ENCODE measurements at regions not wholly inside any gene's neighbourhood (a gene's known extent, or its start where the extent isn't known, plus 50 kb on each side); places are given as distances from the start of the nearest gene placed in this dataset.

DNA sequence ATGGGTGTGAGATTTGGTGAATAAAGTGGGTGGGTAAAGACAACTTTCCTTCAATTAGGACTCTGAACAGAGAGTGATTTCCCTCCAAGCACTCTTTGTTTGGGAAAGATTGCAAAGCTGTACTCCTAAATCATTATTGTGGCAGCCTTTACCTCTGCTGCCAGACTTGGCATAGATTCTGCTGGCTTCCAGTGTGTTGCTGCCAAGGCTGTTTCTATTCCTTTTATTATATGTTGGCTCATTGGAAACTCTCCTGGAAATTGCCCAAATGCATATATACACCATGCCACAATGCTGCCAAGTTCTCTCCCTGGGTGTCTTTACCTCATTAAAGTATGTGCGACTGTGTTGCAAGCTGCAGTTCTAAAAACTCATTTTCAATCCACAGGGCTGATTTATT lies 668.0 kb downstream of the MRPL39 start:
- Histone ChIP-seq H3K9me3 (ENCODE audit: control insufficient read depth in 2 of 2, insufficient read depth in 1 of 2, low read depth in 1 of 2, low read length in 1 of 2) (peaks cover 1 to 2% of the 10 kb centered on the region in 2 donors), H3K27ac (ENCODE audit: low read depth in 1 of 3, low read length in 2 of 3) (no peak overlapping the region), H3K4me3 (ENCODE audit: low read depth in 1 of 3, low read length in 3 of 3) (no peak overlapping the region), H3K36me3 (ENCODE audit: control insufficient read depth in 3 of 3, insufficient read depth in 2 of 3, low read depth in 1 of 3, low read length in 3 of 3) (no peaks in the 10 kb centered on the region), H3K4me1 (ENCODE audit: control insufficient read depth in 3 of 3, insufficient read depth in 2 of 3, low read depth in 1 of 3, low read length in 2 of 3) (no peaks in the 10 kb centered on the region), H3K27me3 (ENCODE audit: control insufficient read depth in 3 of 3, insufficient read depth in 3 of 3, low read length in 3 of 3) (no peaks in the 10 kb centered on the region)
- DNase-seq (no peak), FAIRE-seq (no peak)
- WGBS, 3 donors, result 72 to 83% (median 78%) methylated on average over 1 of the region's 1 CpG

DNA sequence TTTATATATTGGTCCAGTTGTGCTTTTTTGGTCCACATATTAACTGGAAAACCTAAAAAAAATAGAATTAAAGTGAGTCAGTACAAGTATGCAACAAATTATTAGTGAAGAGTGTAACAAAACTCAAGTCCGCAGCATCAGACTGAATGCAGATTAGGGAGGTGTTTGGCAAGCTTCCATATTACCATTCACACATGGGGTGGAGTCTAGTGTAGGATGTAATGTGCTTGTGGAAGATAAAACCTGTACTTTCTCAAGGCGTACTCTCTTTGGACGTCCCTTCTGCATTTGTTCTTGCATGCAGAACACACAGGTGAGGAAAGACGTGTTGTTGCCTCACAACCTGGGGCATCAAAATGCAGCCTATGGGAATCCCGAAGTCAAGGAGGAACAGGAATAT lies 668.7 kb downstream of the MRPL39 start:
- H3K27me3 ChIP-seq (ENCODE audit: control insufficient read depth in 3 of 3, insufficient read depth in 3 of 3, low read length in 3 of 3), result no peaks in the 10 kb centered on the region
- peaks cover 0 to 1% of the 10 kb centered on the region in 2 donors for H3K9me3 ChIP-seq (ENCODE audit: control insufficient read depth in 2 of 2, insufficient read depth in 1 of 2, low read depth in 1 of 2, low read length in 1 of 2)
- no peaks in the 10 kb centered on the region for H3K4me1 ChIP-seq (ENCODE audit: control insufficient read depth in 3 of 3, insufficient read depth in 2 of 3, low read depth in 1 of 3, low read length in 2 of 3)
- H3K36me3 ChIP-seq (ENCODE audit: control insufficient read depth in 3 of 3, insufficient read depth in 2 of 3, low read depth in 1 of 3, low read length in 3 of 3), result no peaks in the 10 kb centered on the region
- 58 to 82% (median 82%) methylated on average over 5 of the region's 5 CpGs for WGBS, 3 donors
- no peak overlapping the region for H3K27ac ChIP-seq (ENCODE audit: low read depth in 1 of 3, low read length in 2 of 3)
- DNase-seq (no peak), FAIRE-seq (no peak)
- no peak overlapping the region for H3K4me3 ChIP-seq (ENCODE audit: low read depth in 1 of 3, low read length in 3 of 3)

DNA sequence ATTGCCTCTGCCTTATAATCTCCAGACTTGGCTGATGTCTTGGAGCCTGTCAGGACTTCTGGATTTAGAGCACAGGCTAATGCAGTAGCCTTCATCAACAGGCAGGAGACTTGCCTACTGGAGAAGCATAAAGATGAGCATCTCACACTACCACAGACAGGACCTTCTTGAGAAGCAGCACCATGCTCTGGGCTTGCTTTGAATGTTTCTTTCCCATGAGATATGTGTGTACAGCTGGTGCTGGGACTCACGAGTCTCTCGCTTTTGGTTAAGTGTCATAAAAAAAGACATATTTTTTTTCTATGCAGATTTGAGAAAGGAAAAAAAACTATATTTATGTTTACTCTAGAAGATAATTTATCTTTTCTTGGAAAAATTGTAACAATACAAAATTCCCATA lies 671.3 kb downstream of the MRPL39 start:
- WGBS, 3 donors, result 69 to 89% (median 81%) methylated on average over 2 of the region's 2 CpGs
- H3K4me3 ChIP-seq (ENCODE audit: low read depth in 1 of 3, low read length in 3 of 3), result no peak overlapping the region
- H3K36me3 ChIP-seq (ENCODE audit: control insufficient read depth in 3 of 3, insufficient read depth in 2 of 3, low read depth in 1 of 3, low read length in 3 of 3), result no peaks in the 10 kb centered on the region
- no peaks in the 10 kb centered on the region for H3K4me1 ChIP-seq (ENCODE audit: control insufficient read depth in 3 of 3, insufficient read depth in 2 of 3, low read depth in 1 of 3, low read length in 2 of 3)
- no peaks in the 10 kb centered on the region for H3K27me3 ChIP-seq (ENCODE audit: control insufficient read depth in 3 of 3, insufficient read depth in 3 of 3, low read length in 3 of 3)
- no peak overlapping the region for H3K27ac ChIP-seq (ENCODE audit: low read depth in 1 of 3, low read length in 2 of 3)
- H3K9me3 ChIP-seq (ENCODE audit: control insufficient read depth in 2 of 2, insufficient read depth in 1 of 2, low read depth in 1 of 2, low read length in 1 of 2), result no peaks in the 10 kb centered on the region
- DNase-seq (no peak), FAIRE-seq (no peak)

DNA sequence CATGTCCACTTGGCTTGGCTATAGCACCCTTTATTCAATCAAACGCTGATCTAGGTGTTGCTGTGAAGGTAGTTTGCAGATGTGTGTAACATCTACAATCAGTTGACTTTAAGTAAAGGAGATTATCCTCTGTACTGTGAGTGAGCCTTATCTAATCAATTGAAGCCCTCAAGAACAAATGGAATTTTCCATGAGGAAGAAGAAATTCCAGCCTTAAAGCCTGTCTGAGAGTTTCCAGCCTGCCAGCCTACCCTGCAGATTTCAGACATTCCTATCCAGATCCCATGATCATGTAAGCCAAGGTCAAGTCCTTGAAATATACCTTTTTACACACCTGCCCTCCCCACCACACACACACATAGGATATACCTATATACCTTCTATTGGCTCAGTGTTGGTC lies 696.7 kb downstream of the MRPL39 start:
- Histone ChIP-seq H3K27ac (ENCODE audit: low read depth in 1 of 3, low read length in 2 of 3) (no peak overlapping the region), H3K4me1 (ENCODE audit: control insufficient read depth in 3 of 3, insufficient read depth in 2 of 3, low read depth in 1 of 3, low read length in 2 of 3) (no peaks in the 10 kb centered on the region), H3K27me3 (ENCODE audit: control insufficient read depth in 3 of 3, insufficient read depth in 3 of 3, low read length in 3 of 3) (no peaks in the 10 kb centered on the region), H3K4me3 (ENCODE audit: low read depth in 1 of 3, low read length in 3 of 3) (no peak overlapping the region), H3K9me3 (ENCODE audit: control insufficient read depth in 2 of 2, insufficient read depth in 1 of 2, low read depth in 1 of 2, low read length in 1 of 2) (no peaks in the 10 kb centered on the region), H3K36me3 (ENCODE audit: control insufficient read depth in 3 of 3, insufficient read depth in 2 of 3, low read depth in 1 of 3, low read length in 3 of 3) (no peaks in the 10 kb centered on the region)
- DNase-seq, result no peak
- WGBS, 3 donors, result 9 to 53% (median 28%) methylated on average over 1 of the region's 1 CpG
- no peak for FAIRE-seq

DNA sequence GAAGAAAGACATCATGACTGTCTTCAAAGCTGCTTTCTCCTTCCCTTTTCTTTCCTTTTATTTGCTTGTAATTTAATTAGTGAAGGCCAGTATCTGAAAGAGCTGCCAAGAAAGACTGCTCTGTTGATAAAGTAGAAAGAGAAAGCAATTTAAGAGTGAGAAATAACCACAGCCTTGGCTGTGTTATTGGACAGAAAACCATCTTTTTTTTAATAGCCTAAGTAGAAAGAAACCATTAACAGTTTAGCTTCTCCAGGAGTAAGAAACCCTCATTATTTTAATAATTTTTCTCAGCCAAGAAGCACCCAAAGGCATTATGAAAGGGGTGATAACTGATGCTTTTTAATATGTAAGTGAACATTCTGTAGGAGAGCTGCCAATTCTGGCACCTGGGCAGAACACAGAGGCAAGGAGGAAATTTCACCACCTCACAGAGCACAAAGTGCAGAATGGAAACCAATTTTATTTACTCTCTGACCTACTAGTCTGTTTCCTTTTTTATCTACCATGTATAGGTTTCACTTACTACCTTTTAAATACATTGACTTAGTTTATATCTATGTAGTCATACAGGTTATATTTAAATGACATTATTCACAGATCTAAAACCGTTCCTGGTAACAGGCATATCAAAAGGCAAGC lies 703.2 kb downstream of the MRPL39 start:
- DNase-seq (no peak), FAIRE-seq (no peak)
- H3K9me3 ChIP-seq (ENCODE audit: control insufficient read depth in 2 of 2, insufficient read depth in 1 of 2, low read depth in 1 of 2, low read length in 1 of 2), result no peaks in the 10 kb centered on the region
- no peak overlapping the region for H3K4me3 ChIP-seq (ENCODE audit: low read depth in 1 of 3, low read length in 3 of 3)
- no peaks in the 10 kb centered on the region for H3K36me3 ChIP-seq (ENCODE audit: control insufficient read depth in 3 of 3, insufficient read depth in 2 of 3, low read depth in 1 of 3, low read length in 3 of 3)
- no peak overlapping the region for H3K27ac ChIP-seq (ENCODE audit: low read depth in 1 of 3, low read length in 2 of 3)
- no peaks in the 10 kb centered on the region for H3K27me3 ChIP-seq (ENCODE audit: control insufficient read depth in 3 of 3, insufficient read depth in 3 of 3, low read length in 3 of 3)
- 40 to 57% (median 40%) methylated on average over 1 of the region's 1 CpG for WGBS, 3 donors
- H3K4me1 ChIP-seq (ENCODE audit: control insufficient read depth in 3 of 3, insufficient read depth in 2 of 3, low read depth in 1 of 3, low read length in 2 of 3), result no peaks in the 10 kb centered on the region

DNA sequence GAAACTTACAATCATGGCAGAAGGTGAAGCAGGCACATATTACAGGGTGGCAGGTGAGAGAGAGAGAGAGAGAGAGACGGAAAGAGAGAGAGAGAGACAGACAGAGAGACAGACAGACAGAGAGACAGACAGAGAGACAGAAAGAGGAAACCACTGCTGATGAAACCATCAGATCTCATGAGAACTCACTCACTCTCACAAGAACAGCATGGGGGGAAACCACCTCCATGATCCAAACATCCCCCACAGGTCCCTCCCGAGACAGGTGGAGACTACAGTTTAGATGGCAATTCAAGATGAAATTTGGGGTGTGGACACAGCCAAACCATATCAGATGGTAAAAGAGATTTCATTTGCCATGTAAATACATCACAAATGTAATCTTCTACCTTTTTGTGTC lies 708.1 kb downstream of the MRPL39 start:
- no peak overlapping the region for H3K27ac ChIP-seq (ENCODE audit: low read depth in 1 of 3, low read length in 2 of 3)
- H3K4me1 ChIP-seq (ENCODE audit: control insufficient read depth in 3 of 3, insufficient read depth in 2 of 3, low read depth in 1 of 3, low read length in 2 of 3), result no peaks in the 10 kb centered on the region
- no peaks in the 10 kb centered on the region for H3K27me3 ChIP-seq (ENCODE audit: control insufficient read depth in 3 of 3, insufficient read depth in 3 of 3, low read length in 3 of 3)
- H3K9me3 ChIP-seq (ENCODE audit: control insufficient read depth in 2 of 2, insufficient read depth in 1 of 2, low read depth in 1 of 2, low read length in 1 of 2), result no peaks in the 10 kb centered on the region
- FAIRE-seq (no peak), DNase-seq (no peak)
- H3K4me3 ChIP-seq (ENCODE audit: low read depth in 1 of 3, low read length in 3 of 3), result no peak overlapping the region
- H3K36me3 ChIP-seq (ENCODE audit: control insufficient read depth in 3 of 3, insufficient read depth in 2 of 3, low read depth in 1 of 3, low read length in 3 of 3), result no peaks in the 10 kb centered on the region
- WGBS, 3 donors, result 59 to 66% (median 64%) methylated on average over 2 of the region's 2 CpGs

DNA sequence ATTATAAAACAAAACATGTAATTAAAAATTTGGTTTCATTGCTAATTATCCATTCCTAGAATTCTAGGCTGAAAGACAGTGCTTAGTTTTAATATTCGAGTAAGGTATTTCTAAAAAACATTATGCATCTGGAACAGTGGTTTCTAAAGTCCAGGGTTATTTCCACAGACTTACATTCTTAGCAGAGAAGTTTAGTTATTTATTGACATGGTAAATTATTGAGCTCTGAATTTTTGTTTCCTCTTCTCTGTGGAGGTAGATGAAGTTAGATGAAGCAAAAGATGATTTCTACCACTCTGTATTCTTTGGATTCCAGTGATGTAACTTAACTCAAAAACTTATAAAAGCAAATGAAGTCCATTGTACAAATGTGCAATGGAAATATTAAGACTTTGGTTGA lies 709.4 kb downstream of the MRPL39 start:
- 59 to 76% (median 63%) methylated on average over 1 of the region's 1 CpG for WGBS, 3 donors
- Histone ChIP-seq H3K27ac (ENCODE audit: low read depth in 1 of 3, low read length in 2 of 3) (no peak overlapping the region), H3K36me3 (ENCODE audit: control insufficient read depth in 3 of 3, insufficient read depth in 2 of 3, low read depth in 1 of 3, low read length in 3 of 3) (no peaks in the 10 kb centered on the region), H3K27me3 (ENCODE audit: control insufficient read depth in 3 of 3, insufficient read depth in 3 of 3, low read length in 3 of 3) (no peaks in the 10 kb centered on the region), H3K4me3 (ENCODE audit: low read depth in 1 of 3, low read length in 3 of 3) (no peak overlapping the region), H3K4me1 (ENCODE audit: control insufficient read depth in 3 of 3, insufficient read depth in 2 of 3, low read depth in 1 of 3, low read length in 2 of 3) (no peaks in the 10 kb centered on the region), H3K9me3 (ENCODE audit: control insufficient read depth in 2 of 2, insufficient read depth in 1 of 2, low read depth in 1 of 2, low read length in 1 of 2) (no peaks in the 10 kb centered on the region)
- FAIRE-seq, result no peak
- DNase-seq, result no peak

DNA sequence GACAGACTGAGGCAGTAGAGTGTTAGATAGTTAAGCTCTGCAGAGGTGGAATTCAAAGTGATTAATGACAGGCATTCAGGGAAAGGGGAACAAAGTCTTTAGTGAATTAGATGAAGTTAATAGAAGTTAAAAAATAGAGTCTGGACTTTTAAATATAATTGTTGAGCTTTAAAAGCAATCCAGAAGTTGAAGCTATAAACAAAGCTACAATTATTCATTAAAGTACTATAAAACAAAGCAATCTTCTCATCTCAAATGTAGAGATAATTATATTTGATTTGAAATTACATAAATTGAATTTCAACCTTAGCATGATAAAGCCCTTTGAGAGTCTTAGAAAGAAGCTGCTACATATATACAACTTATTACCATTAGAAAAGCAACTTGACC lies 710.6 kb downstream of the MRPL39 start:
- FAIRE-seq, result no peak
- no peak overlapping the region for H3K4me3 ChIP-seq (ENCODE audit: low read depth in 1 of 3, low read length in 3 of 3)

More for the DNA sequence above, 710.6 kb downstream of the MRPL39 start:
- Histone ChIP-seq H3K9me3 (ENCODE audit: control insufficient read depth in 2 of 2, insufficient read depth in 1 of 2, low read depth in 1 of 2, low read length in 1 of 2) (no peaks in the 10 kb centered on the region), H3K27ac (ENCODE audit: low read depth in 1 of 3, low read length in 2 of 3) (no peak overlapping the region), H3K4me1 (ENCODE audit: control insufficient read depth in 3 of 3, insufficient read depth in 2 of 3, low read depth in 1 of 3, low read length in 2 of 3) (no peaks in the 10 kb centered on the region), H3K27me3 (ENCODE audit: control insufficient read depth in 3 of 3, insufficient read depth in 3 of 3, low read length in 3 of 3) (no peaks in the 10 kb centered on the region), H3K36me3 (ENCODE audit: control insufficient read depth in 3 of 3, insufficient read depth in 2 of 3, low read depth in 1 of 3, low read length in 3 of 3) (no peaks in the 10 kb centered on the region)
- no peak for DNase-seq
